Liver (tissue), 3 donors: ENCODE measurements at regions not wholly inside any gene's neighbourhood (a gene's known extent, or its start where the extent isn't known, plus 50 kb on each side); places are given as distances from the start of the nearest gene placed in this dataset.
"Not testable (repeated sequence)": the region's sequence is repeated elsewhere in the genome, so short reads cannot be mapped to it uniquely, and the experiment has no call there.

Experiments used
- ATF3 ChIP-seq: IDR thresholded peaks from 2 replicates; pipeline ENCODE4 v1.6.1; 2016; ENCODE audit warnings: antibody characterized with exemption
- FOXA1 ChIP-seq: IDR thresholded peaks from 2 replicates; pipeline ENCODE4 v1.6.1; 2016; ENCODE audit warnings: antibody characterized with exemption
- FOXA2 ChIP-seq: IDR thresholded peaks from 2 replicates; pipeline ENCODE4 v1.6.1; 2016; ENCODE audit warnings: antibody characterized with exemption
- JUND ChIP-seq, 2 donors: IDR thresholded peaks; 2 replicates each; pipeline ENCODE4 v1.6.1; 2016; ENCODE audit warnings: antibody characterized with exemption in 2 of 2
- RAD21 ChIP-seq, 2 donors: IDR thresholded peaks; 2 replicates each; pipeline ENCODE4 v1.6.1; 2016; ENCODE audit warnings: antibody characterized with exemption in 2 of 2, mild to moderate bottlenecking in 2 of 2
- RXRA ChIP-seq, 2 donors: IDR thresholded peaks; 2 replicates each; pipeline ENCODE4 v1.6.1; 2017 to 2018; ENCODE audit warnings: antibody characterized with exemption in 2 of 2, mild to moderate bottlenecking in 1 of 2
- SP1 ChIP-seq: IDR thresholded peaks from 2 replicates; pipeline ENCODE4 v1.6.1; 2018; ENCODE audit warnings: antibody characterized with exemption, mild to moderate bottlenecking
- YY1 ChIP-seq: IDR thresholded peaks from 2 replicates; pipeline ENCODE4 v1.6.1; 2016; ENCODE audit warnings: antibody characterized with exemption, mild to moderate bottlenecking
- TF ChIP-seq, protein P1 (sequence below): fragments of 150-350 bp; IDR thresholded peaks from 2 replicates; pipeline ENCODE4 v1.5.1; 2017; ENCODE audit warnings: improper control_type of control experiment, low read depth, low read length; ENCODE audit not compliant: missing input control
- TF ChIP-seq, protein P2 (sequence below): IDR thresholded peaks from 2 replicates; pipeline ENCODE4 v1.6.1; 2016; ENCODE audit warnings: antibody characterized with exemption
- TF ChIP-seq, protein P3 (sequence below): IDR thresholded peaks from 2 replicates; pipeline ENCODE4 v1.6.1; 2016; ENCODE audit warnings: antibody characterized with exemption, mild to moderate bottlenecking
- TF ChIP-seq, protein P4 (sequence below): IDR thresholded peaks from 2 replicates; pipeline ENCODE4 v1.6.1; 2016; ENCODE audit warnings: antibody characterized with exemption
- donor health status: healthy.
- donor health status: healthy.

GRCh38 chr3:53441-53840 is 143.1 kb upstream of the CHL1 start:
- TF ChIP-seq, protein P1, sequence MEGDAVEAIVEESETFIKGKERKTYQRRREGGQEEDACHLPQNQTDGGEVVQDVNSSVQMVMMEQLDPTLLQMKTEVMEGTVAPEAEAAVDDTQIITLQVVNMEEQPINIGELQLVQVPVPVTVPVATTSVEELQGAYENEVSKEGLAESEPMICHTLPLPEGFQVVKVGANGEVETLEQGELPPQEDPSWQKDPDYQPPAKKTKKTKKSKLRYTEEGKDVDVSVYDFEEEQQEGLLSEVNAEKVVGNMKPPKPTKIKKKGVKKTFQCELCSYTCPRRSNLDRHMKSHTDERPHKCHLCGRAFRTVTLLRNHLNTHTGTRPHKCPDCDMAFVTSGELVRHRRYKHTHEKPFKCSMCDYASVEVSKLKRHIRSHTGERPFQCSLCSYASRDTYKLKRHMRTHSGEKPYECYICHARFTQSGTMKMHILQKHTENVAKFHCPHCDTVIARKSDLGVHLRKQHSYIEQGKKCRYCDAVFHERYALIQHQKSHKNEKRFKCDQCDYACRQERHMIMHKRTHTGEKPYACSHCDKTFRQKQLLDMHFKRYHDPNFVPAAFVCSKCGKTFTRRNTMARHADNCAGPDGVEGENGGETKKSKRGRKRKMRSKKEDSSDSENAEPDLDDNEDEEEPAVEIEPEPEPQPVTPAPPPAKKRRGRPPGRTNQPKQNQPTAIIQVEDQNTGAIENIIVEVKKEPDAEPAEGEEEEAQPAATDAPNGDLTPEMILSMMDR: not testable (repeated sequence)
- TF ChIP-seq RXRA (IDR thresholded peaks at IDR 0.05); SP1; RAD21 (IDR thresholded peaks at IDR 0.05); FOXA1; YY1; FOXA2; ATF3; JUND (IDR thresholded peaks at IDR 0.05): not testable (repeated sequence)
- TF ChIP-seq, protein P2, sequence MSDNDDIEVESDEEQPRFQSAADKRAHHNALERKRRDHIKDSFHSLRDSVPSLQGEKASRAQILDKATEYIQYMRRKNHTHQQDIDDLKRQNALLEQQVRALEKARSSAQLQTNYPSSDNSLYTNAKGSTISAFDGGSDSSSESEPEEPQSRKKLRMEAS: not testable (repeated sequence)
- TF ChIP-seq, protein P3, sequence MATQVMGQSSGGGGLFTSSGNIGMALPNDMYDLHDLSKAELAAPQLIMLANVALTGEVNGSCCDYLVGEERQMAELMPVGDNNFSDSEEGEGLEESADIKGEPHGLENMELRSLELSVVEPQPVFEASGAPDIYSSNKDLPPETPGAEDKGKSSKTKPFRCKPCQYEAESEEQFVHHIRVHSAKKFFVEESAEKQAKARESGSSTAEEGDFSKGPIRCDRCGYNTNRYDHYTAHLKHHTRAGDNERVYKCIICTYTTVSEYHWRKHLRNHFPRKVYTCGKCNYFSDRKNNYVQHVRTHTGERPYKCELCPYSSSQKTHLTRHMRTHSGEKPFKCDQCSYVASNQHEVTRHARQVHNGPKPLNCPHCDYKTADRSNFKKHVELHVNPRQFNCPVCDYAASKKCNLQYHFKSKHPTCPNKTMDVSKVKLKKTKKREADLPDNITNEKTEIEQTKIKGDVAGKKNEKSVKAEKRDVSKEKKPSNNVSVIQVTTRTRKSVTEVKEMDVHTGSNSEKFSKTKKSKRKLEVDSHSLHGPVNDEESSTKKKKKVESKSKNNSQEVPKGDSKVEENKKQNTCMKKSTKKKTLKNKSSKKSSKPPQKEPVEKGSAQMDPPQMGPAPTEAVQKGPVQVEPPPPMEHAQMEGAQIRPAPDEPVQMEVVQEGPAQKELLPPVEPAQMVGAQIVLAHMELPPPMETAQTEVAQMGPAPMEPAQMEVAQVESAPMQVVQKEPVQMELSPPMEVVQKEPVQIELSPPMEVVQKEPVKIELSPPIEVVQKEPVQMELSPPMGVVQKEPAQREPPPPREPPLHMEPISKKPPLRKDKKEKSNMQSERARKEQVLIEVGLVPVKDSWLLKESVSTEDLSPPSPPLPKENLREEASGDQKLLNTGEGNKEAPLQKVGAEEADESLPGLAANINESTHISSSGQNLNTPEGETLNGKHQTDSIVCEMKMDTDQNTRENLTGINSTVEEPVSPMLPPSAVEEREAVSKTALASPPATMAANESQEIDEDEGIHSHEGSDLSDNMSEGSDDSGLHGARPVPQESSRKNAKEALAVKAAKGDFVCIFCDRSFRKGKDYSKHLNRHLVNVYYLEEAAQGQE: not testable (repeated sequence)
- TF ChIP-seq, protein P4, sequence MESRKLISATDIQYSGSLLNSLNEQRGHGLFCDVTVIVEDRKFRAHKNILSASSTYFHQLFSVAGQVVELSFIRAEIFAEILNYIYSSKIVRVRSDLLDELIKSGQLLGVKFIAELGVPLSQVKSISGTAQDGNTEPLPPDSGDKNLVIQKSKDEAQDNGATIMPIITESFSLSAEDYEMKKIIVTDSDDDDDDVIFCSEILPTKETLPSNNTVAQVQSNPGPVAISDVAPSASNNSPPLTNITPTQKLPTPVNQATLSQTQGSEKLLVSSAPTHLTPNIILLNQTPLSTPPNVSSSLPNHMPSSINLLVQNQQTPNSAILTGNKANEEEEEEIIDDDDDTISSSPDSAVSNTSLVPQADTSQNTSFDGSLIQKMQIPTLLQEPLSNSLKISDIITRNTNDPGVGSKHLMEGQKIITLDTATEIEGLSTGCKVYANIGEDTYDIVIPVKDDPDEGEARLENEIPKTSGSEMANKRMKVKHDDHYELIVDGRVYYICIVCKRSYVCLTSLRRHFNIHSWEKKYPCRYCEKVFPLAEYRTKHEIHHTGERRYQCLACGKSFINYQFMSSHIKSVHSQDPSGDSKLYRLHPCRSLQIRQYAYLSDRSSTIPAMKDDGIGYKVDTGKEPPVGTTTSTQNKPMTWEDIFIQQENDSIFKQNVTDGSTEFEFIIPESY: not testable (repeated sequence)
